ENCODE measurements at regions not wholly inside any gene's neighbourhood (a gene's known extent, or its start where the extent isn't known, plus 50 kb on each side); places are given as distances from the start of the nearest gene placed in this dataset.

DNA sequence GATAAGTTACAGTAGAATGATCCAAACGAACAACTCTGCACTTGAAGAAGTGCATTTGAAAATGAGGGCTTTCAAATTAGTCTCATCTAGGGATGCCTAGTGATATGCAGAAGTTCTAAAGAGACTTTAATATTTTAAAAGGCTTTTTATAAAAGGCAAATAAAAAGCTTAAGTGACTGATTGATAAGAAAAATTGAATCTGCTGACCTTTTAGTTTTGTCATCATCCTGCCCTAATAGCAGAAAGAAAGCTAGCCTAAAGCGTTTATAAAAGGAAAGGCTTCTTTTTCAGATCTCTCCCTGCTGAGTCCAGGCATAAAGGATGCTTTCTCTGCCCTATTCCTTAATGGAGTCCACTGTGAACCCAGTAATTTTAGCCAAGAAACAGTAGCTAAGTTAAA is 72.7 kb upstream of the ALDH1L1 start:
- ChIA-PET CTCF (no interaction called here), POLR2A (ENCODE audit: unreplicated experiment) (interaction anchor here (0.6 kb wide), 1 partner anchor 73 kb away, joined by 3 read pairs; the partner anchor contains the start of gene ALDH1L1)
- Histone ChIP-seq H3K4me3 (no peak overlapping the region), H3K4me2 (no peak overlapping the region), H3K79me2 (ENCODE audit: low read depth) (no peaks in the 10 kb centered on the region), H3K36me3 (ENCODE audit: low read depth) (no peaks in the 10 kb centered on the region), H3K27ac (no peak overlapping the region), H4K20me1 (ENCODE audit: insufficient read depth) (no peaks in the 10 kb centered on the region), H3K27me3 (ENCODE audit: insufficient read depth, low read depth) (no peaks in the 10 kb centered on the region), H2AFZ (no peak overlapping the region), H3K9me2 (ENCODE audit: insufficient read depth) (no peaks in the 10 kb centered on the region), H3K4me1 (replicated peaks; ENCODE audit: insufficient read depth) (no peaks in the 10 kb centered on the region), H3K9me3 (ENCODE audit: insufficient read depth, low read depth) (no peaks in the 10 kb centered on the region), H3F3A (ENCODE audit: insufficient read depth, low read depth) (no peaks in the 10 kb centered on the region)
- TF ChIP-seq, protein P1, sequence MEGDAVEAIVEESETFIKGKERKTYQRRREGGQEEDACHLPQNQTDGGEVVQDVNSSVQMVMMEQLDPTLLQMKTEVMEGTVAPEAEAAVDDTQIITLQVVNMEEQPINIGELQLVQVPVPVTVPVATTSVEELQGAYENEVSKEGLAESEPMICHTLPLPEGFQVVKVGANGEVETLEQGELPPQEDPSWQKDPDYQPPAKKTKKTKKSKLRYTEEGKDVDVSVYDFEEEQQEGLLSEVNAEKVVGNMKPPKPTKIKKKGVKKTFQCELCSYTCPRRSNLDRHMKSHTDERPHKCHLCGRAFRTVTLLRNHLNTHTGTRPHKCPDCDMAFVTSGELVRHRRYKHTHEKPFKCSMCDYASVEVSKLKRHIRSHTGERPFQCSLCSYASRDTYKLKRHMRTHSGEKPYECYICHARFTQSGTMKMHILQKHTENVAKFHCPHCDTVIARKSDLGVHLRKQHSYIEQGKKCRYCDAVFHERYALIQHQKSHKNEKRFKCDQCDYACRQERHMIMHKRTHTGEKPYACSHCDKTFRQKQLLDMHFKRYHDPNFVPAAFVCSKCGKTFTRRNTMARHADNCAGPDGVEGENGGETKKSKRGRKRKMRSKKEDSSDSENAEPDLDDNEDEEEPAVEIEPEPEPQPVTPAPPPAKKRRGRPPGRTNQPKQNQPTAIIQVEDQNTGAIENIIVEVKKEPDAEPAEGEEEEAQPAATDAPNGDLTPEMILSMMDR (conservative IDR thresholded peaks at IDR 0.05) = no peak
- no peak for TF ChIP-seq EZH2 (IDR thresholded peaks at IDR 0.05; ENCODE audit: low read depth)
- BruUV-seq (replicated peaks) = no TSS peak
- no peak for DNase-seq
- intact Hi-C loops (cut with micrococcal nuclease; ENCODE audit: unreplicated experiment) = no loop called here

DNA sequence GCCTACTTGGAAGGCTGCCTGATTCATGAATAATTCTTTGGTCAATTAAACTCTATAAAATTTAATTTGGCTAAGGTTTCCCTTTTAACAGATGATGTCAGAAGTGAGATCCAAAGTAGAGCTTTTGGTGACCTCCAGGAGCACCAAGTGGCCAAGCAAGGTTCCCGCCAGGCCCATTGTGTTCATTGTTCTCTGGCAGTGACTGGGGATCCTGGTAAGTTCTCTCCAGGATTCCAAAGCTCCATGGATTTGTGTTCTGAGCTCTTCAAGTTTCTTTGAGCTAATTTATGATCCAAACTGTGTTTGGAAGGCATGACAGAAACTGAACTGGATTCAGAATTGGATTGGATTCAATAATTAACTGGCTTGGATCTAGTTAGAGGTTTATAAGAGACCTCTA is 72.0 kb upstream of the ALDH1L1 start:
- Histone ChIP-seq H3K4me3 (no peak overlapping the region), H3K79me2 (ENCODE audit: low read depth) (no peaks in the 10 kb centered on the region), H3F3A (ENCODE audit: insufficient read depth, low read depth) (no peaks in the 10 kb centered on the region), H3K9me3 (ENCODE audit: insufficient read depth, low read depth) (no peaks in the 10 kb centered on the region), H3K4me2 (no peak overlapping the region), H2AFZ (no peak overlapping the region), H3K36me3 (ENCODE audit: low read depth) (no peaks in the 10 kb centered on the region), H3K4me1 (replicated peaks; ENCODE audit: insufficient read depth) (no peaks in the 10 kb centered on the region), H3K9me2 (ENCODE audit: insufficient read depth) (no peaks in the 10 kb centered on the region), H3K27me3 (ENCODE audit: insufficient read depth, low read depth) (no peaks in the 10 kb centered on the region), H4K20me1 (ENCODE audit: insufficient read depth) (no peaks in the 10 kb centered on the region), H3K27ac (no peak overlapping the region)
- DNase-seq = no peak
- intact Hi-C loops (cut with micrococcal nuclease; ENCODE audit: unreplicated experiment) = no loop called here
- ChIA-PET POLR2A (ENCODE audit: unreplicated experiment) (interaction anchor here (0.5 kb wide), 1 partner anchor 1339 kb away, joined by 9 read pairs; no protein-coding TSS in a partner anchor), CTCF (no interaction called here)
- BruUV-seq (replicated peaks) = no TSS peak
- TF ChIP-seq, protein P1 (conservative IDR thresholded peaks at IDR 0.05) = no peak
- TF ChIP-seq EZH2 (IDR thresholded peaks at IDR 0.05; ENCODE audit: low read depth) = no peak

DNA sequence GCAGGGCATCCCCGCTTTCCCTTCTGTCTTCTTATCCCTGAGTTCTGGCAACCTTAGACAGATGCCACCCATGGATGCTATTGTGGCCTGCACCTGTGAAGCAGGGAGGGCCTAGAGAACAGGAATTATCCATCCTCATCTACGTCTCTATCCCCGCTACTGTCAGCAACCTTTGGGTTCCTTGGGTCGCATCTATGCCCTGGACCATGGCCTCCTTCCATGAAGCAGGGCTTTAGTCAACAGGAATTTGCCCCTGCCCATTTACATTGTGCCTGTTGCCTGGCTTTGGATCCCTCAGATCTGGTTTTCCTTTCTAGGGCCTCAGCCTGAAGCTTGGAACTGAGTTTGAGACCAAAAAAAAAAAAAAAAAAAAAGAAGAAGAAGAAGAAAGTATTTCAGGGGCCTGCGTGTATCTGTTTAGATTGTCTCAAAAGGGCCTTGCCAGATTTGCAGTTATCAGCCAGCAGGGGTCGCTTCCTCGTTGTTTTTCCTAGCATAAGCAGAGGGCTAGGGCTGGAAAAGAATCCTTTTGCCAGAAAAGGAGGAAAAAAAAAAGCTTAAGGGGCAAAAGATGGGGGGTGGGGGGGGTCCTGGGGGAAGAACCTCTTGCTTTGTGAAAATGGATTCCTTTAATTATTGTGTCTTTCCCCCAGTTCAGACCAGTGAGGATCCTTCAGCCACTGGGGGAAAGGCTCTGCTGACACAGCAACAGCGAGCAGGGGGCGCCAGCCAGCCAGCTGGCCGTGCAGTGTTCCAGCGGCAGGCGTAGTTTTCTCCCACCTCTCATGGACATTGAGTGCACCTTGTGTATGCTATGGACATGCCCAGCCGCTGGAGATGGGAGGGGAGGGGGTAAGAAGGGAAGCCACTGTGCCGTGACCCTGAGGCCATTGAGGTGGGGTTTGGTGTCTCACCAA is 65.7 kb upstream of the ALDH1L1 start:
- no TSS peak for BruUV-seq (replicated peaks)
- Histone ChIP-seq H3F3A (ENCODE audit: insufficient read depth, low read depth) (no peaks in the 10 kb centered on the region), H3K4me1 (replicated peaks; ENCODE audit: insufficient read depth) (no peaks in the 10 kb centered on the region), H3K9me2 (ENCODE audit: insufficient read depth) (no peaks in the 10 kb centered on the region), H3K27ac (no peak overlapping the region), H3K27me3 (ENCODE audit: insufficient read depth, low read depth) (no peaks in the 10 kb centered on the region), H3K4me2 (no peak overlapping the region), H3K36me3 (ENCODE audit: low read depth) (no peaks in the 10 kb centered on the region), H3K79me2 (ENCODE audit: low read depth) (no peaks in the 10 kb centered on the region), H2AFZ (no peak overlapping the region), H3K9me3 (ENCODE audit: insufficient read depth, low read depth) (no peaks in the 10 kb centered on the region), H3K4me3 (no peak overlapping the region), H4K20me1 (ENCODE audit: insufficient read depth) (no peaks in the 10 kb centered on the region)
- ChIA-PET CTCF (interaction anchor here (0.5 to 0.8 kb wide), 4 partner anchors 13 to 598 kb away, joined by 3 to 5 read pairs (median 4); no protein-coding TSS in a partner anchor), POLR2A (ENCODE audit: unreplicated experiment) (no interaction called here)
- DNase-seq = peak in 1 of 2 experiments; percentile 34
- no peak for TF ChIP-seq EZH2 (IDR thresholded peaks at IDR 0.05; ENCODE audit: low read depth)
- TF ChIP-seq, protein P1 (conservative IDR thresholded peaks at IDR 0.05) = peak; percentile 67
- intact Hi-C loops (cut with micrococcal nuclease; ENCODE audit: unreplicated experiment) = loop anchor here (2.0 kb wide), 1 partner anchor 143 kb away; no protein-coding TSS in a partner anchor

Data from PC-9 (cell line).